A549 (cell line): ENCODE measurements at regions not wholly inside any gene's neighbourhood (a gene's known extent, or its start where the extent isn't known, plus 50 kb on each side); places are given as distances from the start of the nearest gene placed in this dataset.

ENCODE experiments used
- CTCF ChIP-seq: fragments of >200 bp; sonication (Bioruptor Twin); formaldehyde crosslinking; IDR thresholded peaks from 3 replicates; pipeline ENCODE4 v1.5.1; 2016
- ELK1 ChIP-seq: fragments of 150-350 bp; IDR thresholded peaks from 2 replicates; pipeline ENCODE4 v1.6.1; 2014; ENCODE audit warnings: low read depth, mild to moderate bottlenecking, low read length
- JUNB ChIP-seq: fragments of >200 bp; sonication (Bioruptor Twin); formaldehyde crosslinking; IDR thresholded peaks from 2 replicates; pipeline ENCODE4 v1.6.1; 2016
- POLR2A ChIP-seq: IDR thresholded peaks from 2 replicates; pipeline ENCODE4 v1.6.1; 2012; ENCODE audit warnings: mild to moderate bottlenecking, low read length
- REST ChIP-seq: fragments of 200-600 bp; sonication (generic); IDR thresholded peaks from 2 replicates; pipeline ENCODE4 v1.6.1; 2016; ENCODE audit warnings: antibody characterized with exemption, mild to moderate bottlenecking, moderate library complexity

- TF ChIP-seq POLR2A (no peak), CTCF (no peak), ELK1 (no peak), REST (no peak), JUNB (no peak)
Observed at GRCh38 chr5:14942212-14942611, 70.6 kb upstream of the ANKH start.
